ENCODE measurements at regions not wholly inside any gene's neighbourhood (a gene's known extent, or its start where the extent isn't known, plus 50 kb on each side); places are given as distances from the start of the nearest gene placed in this dataset.

- TF ChIP-seq, protein P1, sequence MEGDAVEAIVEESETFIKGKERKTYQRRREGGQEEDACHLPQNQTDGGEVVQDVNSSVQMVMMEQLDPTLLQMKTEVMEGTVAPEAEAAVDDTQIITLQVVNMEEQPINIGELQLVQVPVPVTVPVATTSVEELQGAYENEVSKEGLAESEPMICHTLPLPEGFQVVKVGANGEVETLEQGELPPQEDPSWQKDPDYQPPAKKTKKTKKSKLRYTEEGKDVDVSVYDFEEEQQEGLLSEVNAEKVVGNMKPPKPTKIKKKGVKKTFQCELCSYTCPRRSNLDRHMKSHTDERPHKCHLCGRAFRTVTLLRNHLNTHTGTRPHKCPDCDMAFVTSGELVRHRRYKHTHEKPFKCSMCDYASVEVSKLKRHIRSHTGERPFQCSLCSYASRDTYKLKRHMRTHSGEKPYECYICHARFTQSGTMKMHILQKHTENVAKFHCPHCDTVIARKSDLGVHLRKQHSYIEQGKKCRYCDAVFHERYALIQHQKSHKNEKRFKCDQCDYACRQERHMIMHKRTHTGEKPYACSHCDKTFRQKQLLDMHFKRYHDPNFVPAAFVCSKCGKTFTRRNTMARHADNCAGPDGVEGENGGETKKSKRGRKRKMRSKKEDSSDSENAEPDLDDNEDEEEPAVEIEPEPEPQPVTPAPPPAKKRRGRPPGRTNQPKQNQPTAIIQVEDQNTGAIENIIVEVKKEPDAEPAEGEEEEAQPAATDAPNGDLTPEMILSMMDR (conservative IDR thresholded peaks at IDR 0.05; ENCODE audit: low read length) = no peak
- no peak for TF ChIP-seq EZH2phosphoT487 (IDR thresholded peaks at IDR 0.05; ENCODE audit: borderline replicate concordance, low read depth, low read length)
Measured at GRCh38 chr6:168374541-168375071, 55.0 kb upstream of the DACT2 start.
